ENCODE measurements at regions not wholly inside any gene's neighbourhood (a gene's known extent, or its start where the extent isn't known, plus 50 kb on each side); places are given as distances from the start of the nearest gene placed in this dataset.

GRCh38 chr10:81759111-81759510 is 115.9 kb upstream of the NRG3 start:
- no peaks in the 10 kb centered on the region for H3K27me3 ChIP-seq (replicated peaks in 1 of 4; ENCODE audit: control extremely low read depth in 1 of 4, control insufficient read depth in 3 of 4, insufficient read depth in 4 of 4, low read length in 3 of 4)
- WGBS (ENCODE audit: insufficient coverage), result no CpG with 5 or more reads among the region's 2 CpGs

GRCh38 chr10:81784111-81784597 is 90.8 kb upstream of the NRG3 start:
- Mint-ChIP-seq H3K27ac (no peak overlapping the region), H3K4me1 (no peaks in the 10 kb centered on the region), H3K9me3 (ENCODE audit: insufficient read depth) (peaks cover 5% of the 10 kb centered on the region), H3K4me3 (no peak overlapping the region), H3K27me3 (no peaks in the 10 kb centered on the region)
- H3K79me2 ChIP-seq (ENCODE audit: control insufficient read depth, insufficient read depth, low read length), result no peaks in the 10 kb centered on the region
- DNase-seq (no peak), ATAC-seq (ENCODE audit: low read depth) (no peak)
- H2AFZ ChIP-seq (ENCODE audit: insufficient read depth, low read depth, low read length, poor library complexity, severe bottlenecking), result no peak overlapping the region
- H3K9ac ChIP-seq (ENCODE audit: low read length), result no peak overlapping the region
- no peaks in the 10 kb centered on the region for H3K27me3 ChIP-seq (replicated peaks in 1 of 4; ENCODE audit: control extremely low read depth in 1 of 4, control insufficient read depth in 3 of 4, insufficient read depth in 4 of 4, low read length in 3 of 4)
- H3K27ac ChIP-seq (ENCODE audit: low read length in 2 of 2), result no peak overlapping the region
- H3K4me1 ChIP-seq (ENCODE audit: control insufficient read depth in 2 of 2, insufficient read depth in 2 of 2, low read length in 2 of 2), result no peaks in the 10 kb centered on the region
- no peak overlapping the region for H3K4me2 ChIP-seq (replicated peaks; ENCODE audit: low read depth, low read length, poor library complexity, severe bottlenecking)
- H3K4me3 ChIP-seq (ENCODE audit: control extremely low read depth in 1 of 5, extremely low read depth in 1 of 5, insufficient read depth in 1 of 5, low read depth in 2 of 5, low read length in 4 of 5), result no peak overlapping the region
- WGBS (ENCODE audit: insufficient coverage), result 87% methylated on average over 31 of the region's 31 CpGs
- intact Hi-C loops (cut with micrococcal nuclease), result no loop called here
- TF ChIP-seq CTCF (IDR thresholded peaks at IDR 0.05) (no peak), EZH2 (IDR thresholded peaks at IDR 0.05; ENCODE audit: borderline replicate concordance, insufficient read depth, low read depth, low read length, poor library complexity, severe bottlenecking) (no peak)
- POLR2A ChIA-PET, result no interaction called here
- CTCF ChIA-PET, result no interaction called here
- no peaks in the 10 kb centered on the region for H3K36me3 ChIP-seq (replicated peaks in 1 of 2; ENCODE audit: control extremely low read depth in 1 of 2, control insufficient read depth in 1 of 2, extremely low read depth in 1 of 2, insufficient read depth in 2 of 2, low read length in 1 of 2)
- H4K20me1 ChIP-seq (ENCODE audit: control insufficient read depth, insufficient read depth, low read length, poor library complexity, severe bottlenecking), result no peaks in the 10 kb centered on the region
- peaks cover 0 to 16% (median 0%) of the 10 kb centered on the region in 3 donors for H3K9me3 ChIP-seq (ENCODE audit: control extremely low read depth in 1 of 3, control insufficient read depth in 2 of 3, insufficient read depth in 1 of 3, low read length in 2 of 3)

More at GRCh38 chr10:81759111-81759510, 115.9 kb upstream of the NRG3 start:
- no peaks in the 10 kb centered on the region for H3K79me2 ChIP-seq (ENCODE audit: control insufficient read depth, insufficient read depth, low read length)
- POLR2A ChIA-PET, result no interaction called here
- DNase-seq, result no peak
- no peaks in the 10 kb centered on the region for H3K27me3 Mint-ChIP-seq
- no peak overlapping the region for H3K4me3 Mint-ChIP-seq
- H3K4me2 ChIP-seq (replicated peaks; ENCODE audit: low read depth, low read length, poor library complexity, severe bottlenecking), result no peak overlapping the region
- intact Hi-C loops (cut with micrococcal nuclease), result no loop called here
- H3K9ac ChIP-seq (ENCODE audit: low read length), result no peak overlapping the region
- no peaks in the 10 kb centered on the region for H4K20me1 ChIP-seq (ENCODE audit: control insufficient read depth, insufficient read depth, low read length, poor library complexity, severe bottlenecking)
- no peak overlapping the region for H2AFZ ChIP-seq (ENCODE audit: insufficient read depth, low read depth, low read length, poor library complexity, severe bottlenecking)
- no peak for ATAC-seq (ENCODE audit: low read depth)
- H3K9me3 Mint-ChIP-seq (ENCODE audit: insufficient read depth), result peaks cover 5% of the 10 kb centered on the region
- no peaks in the 10 kb centered on the region for H3K4me1 Mint-ChIP-seq
- H3K36me3 ChIP-seq (replicated peaks in 1 of 2; ENCODE audit: control extremely low read depth in 1 of 2, control insufficient read depth in 1 of 2, extremely low read depth in 1 of 2, insufficient read depth in 2 of 2, low read length in 1 of 2), result no peaks in the 10 kb centered on the region
- no peaks in the 10 kb centered on the region for H3K9me3 ChIP-seq (ENCODE audit: control extremely low read depth in 1 of 3, control insufficient read depth in 2 of 3, insufficient read depth in 1 of 3, low read length in 2 of 3)
- TF ChIP-seq EZH2 (IDR thresholded peaks at IDR 0.05; ENCODE audit: borderline replicate concordance, insufficient read depth, low read depth, low read length, poor library complexity, severe bottlenecking), result no peak
- TF ChIP-seq CTCF (IDR thresholded peaks at IDR 0.05), result no peak
- H3K27ac ChIP-seq (ENCODE audit: low read length in 2 of 2), result no peak overlapping the region
- H3K27ac Mint-ChIP-seq, result no peak overlapping the region
- CTCF ChIA-PET, result no interaction called here
- no peaks in the 10 kb centered on the region for H3K4me1 ChIP-seq (ENCODE audit: control insufficient read depth in 2 of 2, insufficient read depth in 2 of 2, low read length in 2 of 2)
- no peak overlapping the region for H3K4me3 ChIP-seq (ENCODE audit: control extremely low read depth in 1 of 5, extremely low read depth in 1 of 5, insufficient read depth in 1 of 5, low read depth in 2 of 5, low read length in 4 of 5)

All from B cell (primary cell).